D341Med (cell line): ENCODE measurements at regions not wholly inside any gene's neighbourhood (a gene's known extent, or its start where the extent isn't known, plus 50 kb on each side); places are given as distances from the start of the nearest gene placed in this dataset.
"Not testable (repeated sequence)": the region's sequence is repeated elsewhere in the genome, so short reads cannot be mapped to it uniquely, and the experiment has no call there.

ENCODE experiments used
- DNase-seq: peaks from one replicate; pipeline ENCODE4 v3.0.0; 2012; ENCODE audit warnings: low spot score

GRCh38 chr5:121100931-121101330, 636.8 kb downstream of the PRR16 start:
- DNase-seq, result no peak

- DNase-seq, result no peak
Measured at GRCh38 chr5:121105921-121106320, 641.8 kb downstream of the PRR16 start.

GRCh38 chr5:121106721-121107690, 642.9 kb downstream of the PRR16 start:
- not testable (repeated sequence) for DNase-seq

- DNase-seq, result no peak
Measured at GRCh38 chr5:121108725-121109124, 644.6 kb downstream of the PRR16 start.

GRCh38 chr5:121109817-121110216, 645.7 kb downstream of the PRR16 start:
- no peak for DNase-seq

- peak; percentile 9 for DNase-seq
Measured at GRCh38 chr5:121121786-121122185, 657.7 kb downstream of the PRR16 start.

- no peak for DNase-seq
Measured at GRCh38 chr5:121138495-121138907, 674.4 kb downstream of the PRR16 start.

- no peak for DNase-seq
Measured at GRCh38 chr5:121138952-121139351, 674.9 kb downstream of the PRR16 start.

- no peak for DNase-seq
Measured at GRCh38 chr5:121144764-121145163, 680.7 kb downstream of the PRR16 start.

- DNase-seq, result no peak
Measured at GRCh38 chr5:121151534-121151933, 687.4 kb downstream of the PRR16 start.

GRCh38 chr5:121152411-121152810, 688.3 kb downstream of the PRR16 start:
- no peak for DNase-seq

GRCh38 chr5:121156565-121156964, 692.5 kb downstream of the PRR16 start:
- DNase-seq, result no peak

- DNase-seq, result no peak
Measured at GRCh38 chr5:121158451-121158850, 693.2 kb upstream of the FTMT start.

GRCh38 chr5:121160591-121160990, 691.1 kb upstream of the FTMT start:
- no peak for DNase-seq

- DNase-seq, result no peak
Measured at GRCh38 chr5:121164632-121165031, 687.0 kb upstream of the FTMT start.

- DNase-seq, result no peak
Measured at GRCh38 chr5:121171361-121171760, 680.3 kb upstream of the FTMT start.

GRCh38 chr5:121171834-121172233, 679.8 kb upstream of the FTMT start:
- no peak for DNase-seq

GRCh38 chr5:121174351-121174750, 677.3 kb upstream of the FTMT start:
- DNase-seq, result no peak

GRCh38 chr5:121175986-121176385, 675.7 kb upstream of the FTMT start:
- DNase-seq, result no peak

- no peak for DNase-seq
Measured at GRCh38 chr5:121182788-121183490, 668.7 kb upstream of the FTMT start.

- no peak for DNase-seq
Measured at GRCh38 chr5:121188849-121189248, 662.8 kb upstream of the FTMT start.

GRCh38 chr5:121189342-121190305, 662.1 kb upstream of the FTMT start:
- peak; percentile 11 for DNase-seq
